ENCODE measurements at regions not wholly inside any gene's neighbourhood (a gene's known extent, or its start where the extent isn't known, plus 50 kb on each side); places are given as distances from the start of the nearest gene placed in this dataset.
A peak's percentile ranks its signal among the peaks of the same experiment; 100 is the strongest.
"Not testable (repeated sequence)": the region's sequence is repeated elsewhere in the genome, so short reads cannot be mapped to it uniquely, and the experiment has no call there.

GRCh38 chr10:101280511-101280910 is 51.2 kb upstream of the LBX1 start:
- no peak for DNase-seq

GRCh38 chr10:101280921-101281320 is 51.7 kb upstream of the LBX1 start:
- DNase-seq: not testable (repeated sequence)

- peak in 2 of 3 experiments; percentile 19 to 53 for DNase-seq
These were observed 53.7 kb upstream of the LBX1 start for GRCh38 chr10:101282947-101283346.

- DNase-seq: no peak
These were observed 54.5 kb upstream of the LBX1 start for GRCh38 chr10:101283762-101284100.

GRCh38 chr10:101284101-101284743 is 55.0 kb upstream of the LBX1 start:
- DNase-seq: peak; percentile 37 to 82 (median 66)

- peak; percentile 18 to 48 (median 48) for DNase-seq
These were observed 55.6 kb upstream of the LBX1 start for GRCh38 chr10:101284744-101285463.

- peak; percentile 76 to 95 (median 85) for DNase-seq
These were observed 56.3 kb upstream of the LBX1 start for GRCh38 chr10:101285519-101286070.

GRCh38 chr10:101286248-101287046 is 57.2 kb upstream of the LBX1 start:
- DNase-seq: no peak

GRCh38 chr10:101287183-101287996 is 58.1 kb upstream of the LBX1 start:
- DNase-seq: peak in 2 of 3 experiments; percentile 59

- DNase-seq: peak in 2 of 3 experiments; percentile 78 to 93
These were observed 58.9 kb upstream of the LBX1 start for GRCh38 chr10:101287997-101288635.

- no peak for DNase-seq
These were observed 60.3 kb upstream of the LBX1 start for GRCh38 chr10:101289541-101289940.

- DNase-seq: no peak
These were observed 61.2 kb upstream of the LBX1 start for GRCh38 chr10:101290431-101290830.

GRCh38 chr10:101290881-101291280 is 61.6 kb upstream of the LBX1 start:
- DNase-seq: peak in 1 of 3 experiments; percentile 13

GRCh38 chr10:101291331-101292193 is 62.3 kb upstream of the LBX1 start:
- DNase-seq: peak; percentile 67 to 82 (median 77)

GRCh38 chr10:101292194-101293006 is 61.6 kb upstream of the BTRC start:
- peak; percentile 68 to 91 (median 77) for DNase-seq

- peak; percentile 57 to 88 (median 85) for DNase-seq
These were observed 60.8 kb upstream of the BTRC start for GRCh38 chr10:101293007-101293723.

GRCh38 chr10:101294109-101294508 is 59.9 kb upstream of the BTRC start:
- DNase-seq: no peak

- DNase-seq: no peak
These were observed 58.7 kb upstream of the BTRC start for GRCh38 chr10:101295261-101295660.

- peak; percentile 15 to 39 (median 32) for DNase-seq
These were observed 56.0 kb upstream of the BTRC start for GRCh38 chr10:101297901-101298486.

Data from NCI-H1417 (cell line).